NCI-H187 (cell line): ENCODE measurements at regions not wholly inside any gene's neighbourhood (a gene's known extent, or its start where the extent isn't known, plus 50 kb on each side); places are given as distances from the start of the nearest gene placed in this dataset.
"Not testable (repeated sequence)": the region's sequence is repeated elsewhere in the genome, so short reads cannot be mapped to it uniquely, and the experiment has no call there.

Experiments
- DNase-seq, 2 experiments: peaks; one replicate each; lab custom pipeline; 2025; lab: John Stamatoyannopoulos, UW

DNA sequence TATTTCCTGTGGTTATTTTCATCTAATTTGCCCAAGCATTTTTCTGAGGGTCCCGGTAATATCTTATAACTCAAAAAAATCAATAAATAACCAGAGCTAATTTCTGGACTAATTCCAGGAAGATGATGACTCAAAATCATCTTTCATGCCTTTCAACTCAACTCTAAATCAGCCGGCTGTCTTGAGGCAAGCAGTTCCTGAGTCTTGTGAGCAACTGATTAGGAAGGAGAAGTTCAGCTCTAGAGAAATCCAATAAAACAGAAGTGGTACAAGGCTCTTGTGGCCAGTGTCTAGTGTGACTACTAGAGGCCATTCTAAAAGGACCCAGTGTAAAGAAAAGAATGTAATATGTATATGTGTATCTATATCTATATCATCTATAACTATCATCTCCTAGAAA lies 890.4 kb downstream of the TRIB2 start:
- DNase-seq: no peak

DNA sequence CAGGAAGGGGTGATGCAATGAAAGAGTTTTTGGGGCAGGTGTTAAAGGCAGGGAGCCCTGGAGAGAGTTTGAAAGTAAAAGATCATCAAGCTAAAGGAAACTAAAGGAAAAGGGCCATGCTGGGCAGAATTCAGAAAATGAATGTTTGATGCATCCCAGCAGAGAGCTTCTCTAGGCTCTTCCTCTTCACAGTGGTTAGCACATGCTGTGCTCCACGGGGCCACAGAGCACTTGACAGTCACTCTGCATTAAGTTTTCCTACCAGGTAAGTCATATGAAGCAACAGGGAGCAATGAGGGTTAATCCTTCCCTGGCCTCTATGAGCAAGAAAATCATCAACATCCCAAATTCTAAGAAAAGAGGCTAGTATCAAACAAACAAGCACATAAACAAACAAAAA lies 895.2 kb downstream of the TRIB2 start:
- no peak for DNase-seq

DNA sequence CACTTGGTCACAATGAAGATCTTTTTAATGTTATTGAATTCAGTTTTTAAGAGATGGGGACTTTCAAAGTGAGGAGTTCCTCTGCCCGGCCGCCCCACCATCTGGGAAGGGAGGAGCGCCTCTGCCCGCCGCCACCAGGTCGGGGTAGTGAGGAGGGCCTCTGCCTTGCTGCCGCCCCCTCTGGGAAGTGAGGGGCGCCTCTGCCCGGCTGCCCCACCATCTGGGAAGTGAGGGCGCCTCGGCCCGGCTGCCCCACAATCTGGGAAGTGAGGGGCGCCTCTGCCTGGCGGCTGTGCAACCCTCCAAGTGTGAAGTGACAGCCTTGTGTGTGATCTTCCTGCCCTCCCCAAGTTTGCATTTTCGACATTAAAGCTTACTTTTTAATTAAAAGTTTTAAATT lies 899.3 kb downstream of the TRIB2 start:
- no peak for DNase-seq

DNA sequence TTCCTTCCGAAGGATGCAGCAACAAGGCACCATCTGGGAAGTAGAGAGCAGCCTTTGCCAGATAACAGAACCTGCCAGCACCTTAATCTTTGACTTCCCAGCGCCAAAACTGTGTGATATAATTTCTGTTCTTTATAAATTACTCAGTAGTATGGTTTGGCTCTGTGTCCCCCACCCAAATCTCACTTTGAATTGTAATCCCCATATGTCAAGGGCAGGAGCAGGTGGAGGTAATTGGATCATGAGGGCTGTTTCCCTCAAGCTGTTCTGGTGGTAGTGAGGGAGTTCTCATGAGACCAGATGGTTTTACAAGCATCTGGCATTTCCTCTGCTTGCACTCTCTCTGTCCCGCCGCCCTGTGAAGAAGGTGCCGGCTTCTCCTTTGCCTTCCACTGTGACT lies 899.9 kb downstream of the TRIB2 start:
- no peak for DNase-seq

DNA sequence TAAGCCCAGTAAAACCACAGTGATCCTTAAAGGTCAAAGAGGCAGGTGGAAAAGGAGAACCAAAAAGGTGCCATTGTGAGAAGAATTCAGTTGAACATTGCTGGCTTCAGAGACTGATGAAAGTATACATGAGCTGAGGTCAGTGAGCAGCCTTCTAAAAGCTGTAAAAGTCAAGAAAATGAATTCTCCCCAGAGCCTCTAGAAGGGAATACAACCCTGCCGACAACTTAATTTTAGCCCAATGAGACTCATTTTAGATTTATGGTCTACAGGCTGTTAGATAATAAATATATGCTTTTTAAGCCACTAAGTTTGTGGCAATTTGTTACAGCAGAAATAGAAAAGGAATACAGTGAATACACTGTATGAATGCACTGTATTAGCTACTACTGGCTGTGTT lies 911.4 kb downstream of the TRIB2 start:
- no peak for DNase-seq

DNA sequence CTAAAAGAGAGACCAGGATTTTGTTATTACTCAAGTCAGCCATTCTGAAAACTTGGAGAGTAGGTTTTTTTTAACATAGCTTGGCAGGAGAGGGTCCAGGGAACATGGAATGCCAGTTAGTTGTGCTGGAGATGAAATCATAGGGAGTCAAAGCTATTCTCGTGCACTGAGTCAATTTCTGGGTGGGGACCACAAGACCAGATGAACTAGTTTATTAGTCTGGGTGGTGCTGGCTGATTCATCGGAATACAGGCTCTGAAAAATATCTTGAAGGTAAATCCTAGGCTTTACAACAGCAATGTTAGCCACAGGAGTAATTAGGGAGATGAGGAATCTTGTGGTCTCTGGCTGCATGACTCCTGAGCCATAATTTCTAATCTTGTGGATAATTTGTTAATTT lies 921.4 kb downstream of the TRIB2 start:
- no peak for DNase-seq

DNA sequence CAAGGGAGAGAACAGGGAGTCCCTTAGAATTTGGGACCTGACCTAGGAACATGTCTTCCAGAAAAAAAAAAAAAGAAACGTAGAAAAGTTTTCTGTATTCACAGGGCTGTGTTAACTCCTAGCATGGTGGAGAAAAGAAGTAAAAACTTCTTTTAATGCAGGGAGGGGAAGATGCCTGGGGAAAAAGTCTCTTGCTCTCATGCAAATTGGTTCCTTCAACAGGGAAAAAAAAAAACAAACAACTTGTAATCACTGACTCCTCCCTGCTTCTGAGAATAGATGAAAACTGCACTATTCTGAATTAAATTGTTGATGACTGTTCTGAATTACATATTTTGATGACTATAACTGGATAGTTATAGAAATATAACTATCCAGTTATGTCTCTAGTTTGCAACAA lies 933.2 kb downstream of the TRIB2 start:
- DNase-seq: no peak

DNA sequence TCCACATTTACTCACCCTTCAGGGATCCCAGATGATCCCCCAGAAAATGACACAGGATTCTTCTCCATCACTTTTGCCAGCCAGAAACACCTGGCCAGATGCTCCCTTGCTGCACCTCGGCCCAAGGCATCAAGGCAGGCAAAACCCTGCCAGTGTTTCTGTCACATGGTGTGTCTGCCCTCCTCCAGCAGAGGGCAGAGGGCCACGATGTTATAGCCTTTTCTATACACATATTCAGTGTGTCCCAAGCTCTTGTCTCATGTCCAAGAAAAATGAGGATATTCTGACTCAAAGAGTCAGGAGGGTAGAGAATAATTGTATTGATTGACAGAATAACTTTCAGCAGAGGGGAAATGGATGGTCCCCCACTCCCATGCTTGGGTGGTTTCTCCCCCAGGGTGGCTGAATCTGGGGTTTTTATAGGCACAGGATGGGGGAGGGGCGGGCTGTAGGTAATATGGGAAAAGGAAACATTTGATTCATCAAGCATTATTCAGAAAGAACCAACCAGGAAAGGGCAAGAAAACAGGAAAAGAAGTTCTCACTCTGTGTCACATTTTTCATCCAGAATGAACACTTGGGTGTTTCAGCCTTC lies 933.9 kb downstream of the TRIB2 start:
- no peak for DNase-seq

DNA sequence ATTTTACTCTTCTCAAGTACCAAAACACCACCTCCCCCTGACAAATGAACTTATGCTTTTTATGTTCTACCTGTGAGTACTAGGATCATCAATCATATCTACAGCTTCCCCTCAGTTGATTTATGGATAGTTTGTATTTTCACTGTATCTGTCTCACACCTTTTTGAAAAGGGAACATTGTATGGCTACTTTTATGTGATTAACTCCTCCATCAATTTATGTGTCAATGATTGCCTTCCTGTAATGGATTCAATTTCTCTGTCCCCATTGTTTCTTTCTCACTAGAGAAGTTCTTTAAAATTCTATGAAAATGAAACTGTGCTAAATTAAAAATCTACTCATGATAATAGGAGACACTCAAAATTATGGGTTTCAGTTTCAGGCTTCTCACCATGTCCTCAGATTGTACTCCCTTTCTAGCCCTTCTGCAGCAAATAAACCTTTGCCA lies 935.0 kb downstream of the TRIB2 start:
- no peak for DNase-seq

DNA sequence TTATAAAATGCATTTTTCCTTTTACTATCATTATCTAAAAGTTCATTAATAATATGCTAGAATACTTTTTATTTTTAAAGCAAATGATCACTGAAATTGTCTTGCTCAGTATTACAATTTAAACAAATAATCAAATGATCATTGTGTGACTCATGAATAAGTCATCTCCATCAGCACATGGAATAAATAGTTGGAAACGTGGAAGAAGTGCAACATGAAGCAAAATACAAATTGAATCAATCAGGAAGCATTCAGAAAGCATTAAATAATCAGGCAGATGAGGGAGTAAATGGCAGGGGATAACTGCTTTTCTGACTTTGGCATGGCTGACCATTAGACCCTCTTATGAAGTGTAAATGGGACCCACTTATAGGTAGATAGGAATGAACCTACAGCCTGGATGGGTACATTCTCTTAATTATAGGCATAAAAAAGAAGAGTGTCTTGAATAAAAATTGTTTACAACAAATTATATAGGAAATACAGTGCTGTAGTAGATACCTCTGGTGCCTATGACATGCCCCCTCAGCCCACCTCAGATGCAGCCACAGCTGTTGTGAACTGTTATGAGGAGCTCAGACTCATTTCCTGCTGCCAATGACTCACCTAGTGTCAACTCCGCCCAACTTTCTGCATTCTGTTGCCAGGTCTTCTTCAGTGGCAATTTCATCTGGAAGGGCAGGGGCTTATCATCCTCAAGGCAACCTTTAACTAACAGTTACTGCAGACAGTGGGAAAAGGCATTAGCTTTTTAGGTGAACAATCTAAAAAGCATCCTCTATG lies 936.0 kb downstream of the TRIB2 start:
- no peak for DNase-seq

DNA sequence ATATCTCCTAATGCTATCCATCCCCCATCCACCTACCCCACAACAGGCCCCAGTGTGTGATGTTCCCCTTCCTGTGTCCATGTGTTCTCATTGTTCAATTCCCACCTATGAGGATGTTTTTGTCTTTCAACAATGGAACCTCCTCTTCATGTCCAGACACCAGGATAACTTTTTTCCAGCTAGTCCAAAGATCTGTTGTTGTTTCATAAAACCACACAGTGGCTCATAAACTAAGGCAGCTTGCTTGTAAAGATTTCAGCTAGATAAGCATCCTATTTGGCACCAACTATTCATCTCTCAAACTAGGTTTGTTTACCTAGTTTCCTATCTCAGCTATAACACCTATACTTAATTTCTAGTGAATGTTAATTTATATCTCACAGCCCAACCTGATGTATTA lies 937.7 kb downstream of the TRIB2 start:
- DNase-seq: no peak

DNA sequence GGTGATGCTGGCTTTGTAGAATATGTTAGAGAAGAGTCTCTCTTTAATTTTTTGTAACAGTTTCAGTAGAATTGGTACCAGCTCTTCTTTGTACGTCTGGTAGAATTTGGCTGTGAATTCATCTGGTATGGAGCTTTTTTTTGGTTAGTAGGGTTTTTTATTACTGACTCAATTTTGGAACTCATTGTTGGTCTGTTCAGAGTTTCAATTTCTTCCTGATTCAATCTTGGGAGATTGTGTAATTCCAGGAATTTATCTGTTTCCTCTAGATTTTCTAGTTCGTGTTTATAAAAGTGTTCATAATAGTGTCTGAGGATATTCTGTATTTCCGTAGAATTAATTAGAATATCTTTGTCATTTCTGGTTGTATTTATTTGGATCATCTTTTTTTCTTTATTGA lies 943.5 kb downstream of the TRIB2 start:
- DNase-seq: no peak

DNA sequence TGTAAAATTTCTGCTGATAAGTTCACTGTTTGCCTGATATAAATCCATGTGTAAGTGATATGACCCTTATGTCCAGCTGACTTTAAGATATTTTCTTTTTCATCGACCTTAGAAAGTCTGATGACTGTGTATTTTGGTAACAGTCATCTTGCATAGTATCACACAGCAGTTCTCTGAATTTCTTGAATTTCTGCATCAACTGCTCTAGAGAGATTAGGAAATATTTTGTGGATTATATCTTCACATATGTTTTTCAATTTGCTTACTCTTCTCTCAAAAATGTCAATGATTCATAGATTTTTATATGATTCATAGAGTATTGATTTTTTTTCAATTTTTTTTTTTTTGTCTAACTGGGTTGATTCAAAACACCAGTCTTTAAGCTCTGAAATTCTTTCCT lies 945.3 kb downstream of the TRIB2 start:
- no peak for DNase-seq

DNA sequence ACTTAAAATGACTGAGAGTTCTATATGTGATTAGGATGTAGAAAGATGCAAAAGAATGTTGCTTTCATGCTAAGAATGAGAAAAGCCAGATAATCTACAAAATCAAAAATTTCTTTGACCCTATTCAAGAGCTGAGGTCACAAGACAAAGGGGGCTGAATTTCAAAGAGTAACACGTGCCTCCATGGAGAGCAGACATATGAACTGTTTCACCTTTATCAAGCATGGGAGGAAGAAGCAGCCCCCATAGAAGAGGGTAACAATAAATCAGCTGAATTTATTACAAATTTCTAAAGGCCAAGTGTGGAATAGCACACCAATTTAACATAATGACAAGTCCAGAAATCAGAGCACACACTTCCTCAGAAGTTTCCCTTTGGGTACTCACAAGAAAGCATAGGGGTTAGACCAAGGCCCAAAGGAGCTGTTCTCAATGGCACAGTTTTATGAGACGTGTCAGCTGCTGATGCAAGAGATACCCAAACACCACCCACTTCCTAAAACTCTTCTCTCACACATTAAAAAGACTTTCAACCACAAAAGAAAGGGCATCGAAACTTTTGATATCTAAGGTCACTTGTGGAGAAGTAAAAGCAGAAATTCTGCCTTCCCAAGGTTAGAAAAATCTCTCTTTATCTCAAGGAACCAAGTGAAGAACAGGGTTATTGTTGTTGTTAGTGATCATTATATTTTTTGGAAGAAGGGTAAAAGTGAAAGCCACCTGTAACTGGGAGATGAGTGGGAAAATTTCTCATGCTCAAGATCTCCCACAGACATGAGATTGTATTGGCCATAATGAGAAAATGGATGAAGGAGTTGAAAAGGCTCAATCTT lies 950.1 kb downstream of the TRIB2 start:
- DNase-seq: no peak

DNA sequence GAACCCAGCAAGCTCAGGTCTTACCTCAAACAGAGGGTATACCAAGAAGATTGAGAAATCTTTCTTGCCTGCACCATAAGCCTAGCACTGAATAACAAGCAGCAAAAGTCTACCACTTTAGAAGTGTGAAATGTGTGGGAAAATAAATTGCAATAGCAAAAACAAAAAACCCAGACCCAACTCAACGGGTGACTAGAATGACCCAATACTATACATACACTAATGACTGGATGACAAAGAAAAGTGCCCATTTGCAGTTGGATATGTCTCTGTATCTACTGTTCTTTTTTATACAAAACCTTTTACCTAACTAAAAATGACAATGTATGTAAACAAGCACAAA lies 950.6 kb downstream of the TRIB2 start:
- no peak for DNase-seq

DNA sequence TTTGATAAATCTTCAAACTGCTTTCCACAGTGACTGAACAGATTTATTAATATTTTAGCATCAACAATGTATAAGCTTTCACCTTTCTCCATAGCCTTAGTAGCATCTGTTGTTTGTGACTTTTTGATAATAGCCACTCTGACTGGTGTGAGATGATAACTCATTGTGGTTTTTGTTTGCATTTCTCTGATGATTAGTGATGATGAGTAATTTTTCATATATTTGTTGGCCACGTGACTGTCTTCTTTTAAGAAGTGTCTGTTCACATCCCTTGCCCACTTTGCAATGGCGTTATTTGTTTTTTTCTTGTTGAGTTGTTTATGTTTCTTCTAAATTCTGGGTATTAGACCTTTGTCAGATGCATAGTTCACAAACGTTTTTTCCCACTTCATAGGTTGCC lies 952.9 kb downstream of the TRIB2 start:
- DNase-seq: no peak

DNA sequence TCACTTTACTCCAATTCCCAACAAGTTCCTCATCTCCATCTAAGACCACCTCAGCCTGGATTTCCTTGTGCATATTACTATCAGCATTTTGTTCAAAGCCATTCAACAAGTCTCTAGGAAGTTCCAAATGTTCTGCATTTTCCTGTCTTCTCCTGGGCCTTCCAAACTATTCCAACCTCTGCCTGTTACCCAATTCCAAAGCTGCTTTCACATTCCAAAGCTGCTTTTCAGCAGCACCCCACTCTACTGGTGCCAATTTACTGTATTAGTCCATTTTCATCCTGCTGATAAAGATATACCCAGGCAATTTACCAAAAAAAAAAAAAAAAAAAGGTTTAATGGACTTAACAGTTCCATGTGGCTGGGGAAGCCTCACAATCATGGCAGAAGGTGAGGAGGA lies 957.1 kb downstream of the TRIB2 start:
- DNase-seq: not testable (repeated sequence)

DNA sequence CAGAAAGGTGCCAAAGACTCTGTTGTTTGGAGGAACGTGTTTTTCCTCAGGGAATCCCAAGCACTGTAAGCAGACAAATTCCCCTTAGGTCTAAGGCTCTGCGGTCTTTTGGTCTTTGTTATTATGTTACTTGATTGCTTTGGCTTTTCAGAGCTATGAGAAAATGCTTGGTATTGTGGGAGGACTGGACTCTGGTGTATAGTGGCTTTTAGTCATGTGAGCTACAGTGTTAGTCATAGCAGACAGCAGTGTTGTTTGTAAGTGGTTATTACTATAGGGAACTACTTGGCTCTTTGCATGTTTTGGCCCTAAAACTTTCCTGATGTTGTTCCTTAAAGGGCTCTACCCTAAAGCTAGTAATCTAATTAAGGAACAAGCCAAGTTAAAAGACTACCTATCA lies 956.2 kb upstream of the LRATD1 start:
- DNase-seq: no peak

DNA sequence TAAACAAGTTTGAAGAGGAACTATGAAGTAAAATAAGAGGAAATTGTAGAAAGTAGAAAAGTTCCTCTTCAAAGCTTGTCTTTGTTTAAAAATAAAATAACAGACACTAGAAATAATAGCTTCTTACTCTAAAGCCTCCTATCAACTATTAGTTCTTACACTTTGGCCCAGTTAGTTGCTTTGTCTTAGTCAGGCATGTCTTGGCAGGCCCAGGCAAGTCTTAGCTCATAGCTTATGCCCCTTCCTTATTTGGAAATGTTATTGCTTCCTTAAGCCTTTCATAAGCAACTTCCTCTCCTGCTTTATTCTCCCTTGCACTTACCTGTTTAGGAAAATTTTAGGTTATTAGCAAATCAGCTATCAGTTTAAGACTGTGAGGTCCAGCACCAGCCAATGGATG lies 950.6 kb upstream of the LRATD1 start:
- no peak for DNase-seq

DNA sequence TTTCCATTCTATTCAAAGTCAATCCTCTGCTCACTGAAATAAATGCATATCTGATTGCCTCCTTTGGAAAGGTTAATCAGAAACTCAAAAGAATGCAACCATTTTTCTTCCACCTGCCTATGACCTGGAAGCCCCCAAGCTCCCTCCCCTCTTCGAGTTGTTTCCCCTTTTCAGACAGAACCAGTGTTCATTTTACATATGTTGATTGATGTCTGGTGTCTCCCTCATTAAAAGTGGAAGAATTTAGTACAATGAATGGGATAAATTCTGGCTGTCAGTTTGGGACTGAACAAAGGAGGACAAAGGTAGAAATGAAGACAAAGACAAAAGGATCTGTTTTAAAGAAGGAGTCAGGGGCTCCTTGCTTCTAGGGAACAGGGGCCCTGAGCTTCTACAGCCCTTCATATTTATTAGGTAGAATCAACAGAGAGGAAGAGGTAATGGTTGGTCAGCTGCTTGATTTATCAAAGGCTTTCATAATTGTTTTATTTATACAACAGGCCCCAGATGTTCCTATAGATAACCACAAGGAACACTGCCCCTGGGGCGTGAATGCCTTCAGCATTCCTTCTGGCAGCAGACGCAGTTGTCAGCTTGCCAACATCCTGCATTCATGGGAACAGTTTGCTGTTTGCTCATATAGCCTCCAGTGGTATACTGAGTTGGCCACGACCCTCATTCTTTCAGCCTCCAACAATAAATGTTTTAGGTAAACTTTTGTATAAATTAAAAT lies 949.8 kb upstream of the LRATD1 start:
- DNase-seq: no peak

DNA sequence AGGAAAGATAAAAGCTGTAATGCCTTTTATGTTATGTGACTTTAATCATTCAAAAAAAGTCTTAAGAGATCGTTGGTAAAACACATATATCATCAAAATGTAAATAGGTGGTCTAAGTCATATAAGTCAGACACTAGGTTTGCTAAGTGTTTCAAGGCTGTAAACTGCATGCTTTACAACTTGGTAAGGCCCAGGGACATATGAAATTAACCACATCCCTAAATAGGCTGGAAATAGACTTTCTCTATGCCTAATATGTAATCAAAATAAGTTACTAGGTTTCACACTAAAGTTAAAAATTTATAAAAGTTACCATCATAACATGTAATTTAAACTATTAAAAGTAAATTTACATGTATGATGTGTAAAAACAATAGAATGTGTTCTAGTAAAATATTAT lies 946.3 kb upstream of the LRATD1 start:
- no peak for DNase-seq

DNA sequence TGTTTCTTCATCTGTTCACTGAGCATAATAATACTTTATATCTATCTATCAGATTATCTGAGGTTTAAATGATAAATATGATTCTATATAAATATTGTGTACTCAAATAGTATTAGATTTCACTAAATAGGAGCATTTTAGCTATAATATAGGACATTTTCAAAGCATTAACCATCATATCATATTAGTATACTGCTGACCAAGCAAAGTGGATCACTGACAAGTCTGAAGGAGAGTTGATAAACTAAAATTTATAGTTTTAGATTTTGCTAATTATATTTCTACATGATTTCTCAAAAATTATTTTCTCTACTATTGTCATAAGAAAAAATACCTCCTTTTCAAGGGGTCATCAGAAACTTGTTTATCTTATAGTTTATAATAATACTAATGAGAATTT lies 937.8 kb upstream of the LRATD1 start:
- no peak for DNase-seq

DNA sequence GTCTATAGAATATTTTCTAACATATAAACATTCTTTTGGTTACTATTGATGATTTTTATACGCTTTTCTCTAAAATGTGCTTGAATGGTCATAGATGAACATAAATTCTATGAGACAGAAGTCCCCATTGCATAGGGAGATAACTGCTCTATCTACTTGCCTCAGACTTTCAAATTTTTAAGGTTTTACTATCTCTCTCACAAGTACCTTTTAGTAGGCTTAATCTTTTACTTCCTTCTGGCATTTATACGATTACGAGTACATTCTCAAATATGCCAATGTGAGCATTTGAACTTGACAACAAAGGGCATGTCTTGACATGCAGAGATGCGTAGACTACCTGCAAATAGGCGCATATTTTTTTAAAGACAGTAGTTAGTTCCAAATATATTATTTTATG lies 935.9 kb upstream of the LRATD1 start:
- DNase-seq: no peak
